HG02884 (cell line): ENCODE measurements at regions not wholly inside any gene's neighbourhood (a gene's known extent, or its start where the extent isn't known, plus 50 kb on each side); places are given as distances from the start of the nearest gene placed in this dataset.

Source experiments
- ATAC-seq: cut with Tn5 transposase; IDR thresholded peaks from one replicate; pipeline ENCODE4 v1.9.1; 2021; ENCODE audit warnings: mild to moderate bottlenecking, moderate library complexity; ENCODE audit not compliant: unreplicated experiment

GRCh38 chr4:145348291-145348690 is 133.4 kb upstream of the SMAD1 start:
- ATAC-seq = no peak

GRCh38 chr4:145347684-145348083 is 134.0 kb upstream of the SMAD1 start:
- ATAC-seq = no peak

- ATAC-seq = no peak
Observed at GRCh38 chr4:145346081-145346480, 135.6 kb upstream of the SMAD1 start.

DNA sequence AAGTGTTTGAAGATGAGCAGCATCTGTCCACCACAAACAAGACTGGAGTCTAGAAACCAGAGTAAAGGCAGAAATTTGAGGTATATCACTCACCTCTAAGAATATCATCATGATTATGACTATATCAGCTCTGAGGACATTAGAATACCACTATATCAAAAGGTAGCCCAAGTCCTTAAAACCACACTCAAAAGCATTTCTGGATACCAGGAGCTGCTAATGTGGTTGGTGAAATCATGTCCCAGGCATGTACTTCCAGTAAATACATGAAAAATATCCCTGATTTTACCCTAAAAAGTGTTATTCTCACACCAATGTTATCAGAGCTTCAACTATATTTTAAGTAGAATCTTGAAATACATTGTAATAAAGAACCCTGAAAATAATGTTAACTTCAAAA is 136.3 kb upstream of the SMAD1 start:
- ATAC-seq = no peak

GRCh38 chr4:145341381-145341780 is 140.3 kb upstream of the SMAD1 start:
- no peak for ATAC-seq

- no peak for ATAC-seq
Observed at GRCh38 chr4:145340071-145340675, 141.5 kb upstream of the SMAD1 start.

- no peak for ATAC-seq
Observed at GRCh38 chr4:145339075-145339725, 142.5 kb upstream of the SMAD1 start.

GRCh38 chr4:145338568-145338967 is 143.1 kb upstream of the SMAD1 start:
- ATAC-seq = no peak

DNA sequence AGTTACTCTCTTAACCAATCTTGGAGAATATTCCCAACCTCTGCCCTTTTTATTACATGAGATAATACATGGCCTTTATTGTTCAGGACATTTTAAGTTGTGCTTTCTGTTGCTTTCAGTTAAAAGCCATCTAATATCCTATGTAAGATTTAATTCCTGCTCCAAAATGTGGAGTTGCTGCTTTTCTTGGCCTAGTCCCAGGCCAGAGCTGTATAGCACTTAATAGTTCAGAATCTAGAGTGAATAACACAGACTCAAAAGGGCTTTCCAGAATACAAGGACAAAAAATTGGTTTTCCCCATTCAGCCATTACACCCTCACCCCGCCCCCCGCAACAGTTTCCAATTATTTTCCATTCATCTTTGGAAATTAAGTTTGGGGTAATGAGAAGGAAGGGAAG is 144.3 kb upstream of the SMAD1 start:
- ATAC-seq = no peak

GRCh38 chr4:145333786-145334185 is 147.9 kb upstream of the SMAD1 start:
- no peak for ATAC-seq

DNA sequence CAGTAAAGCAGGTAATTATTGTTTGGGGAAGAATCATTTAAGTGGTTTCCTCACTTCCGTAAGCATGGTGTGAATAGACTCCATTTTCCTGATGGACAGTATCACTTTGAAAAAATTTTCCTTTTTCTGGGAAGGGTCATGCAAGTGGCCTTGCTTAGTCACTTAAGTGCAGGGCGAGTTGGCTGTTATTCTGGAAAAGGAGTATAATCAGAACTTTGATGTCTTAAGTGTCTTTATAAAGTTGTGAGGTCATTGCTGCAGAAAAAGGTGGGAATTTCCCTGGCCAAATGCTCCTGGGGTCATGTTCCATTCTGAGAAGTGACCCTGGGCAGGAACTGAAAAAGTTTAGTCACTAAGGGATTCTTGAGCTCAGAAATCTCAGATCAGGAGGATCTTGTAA is 146.1 kb upstream of the OTUD4 start:
- ATAC-seq = no peak

GRCh38 chr4:145324161-145324560 is 143.8 kb upstream of the OTUD4 start:
- no peak for ATAC-seq

DNA sequence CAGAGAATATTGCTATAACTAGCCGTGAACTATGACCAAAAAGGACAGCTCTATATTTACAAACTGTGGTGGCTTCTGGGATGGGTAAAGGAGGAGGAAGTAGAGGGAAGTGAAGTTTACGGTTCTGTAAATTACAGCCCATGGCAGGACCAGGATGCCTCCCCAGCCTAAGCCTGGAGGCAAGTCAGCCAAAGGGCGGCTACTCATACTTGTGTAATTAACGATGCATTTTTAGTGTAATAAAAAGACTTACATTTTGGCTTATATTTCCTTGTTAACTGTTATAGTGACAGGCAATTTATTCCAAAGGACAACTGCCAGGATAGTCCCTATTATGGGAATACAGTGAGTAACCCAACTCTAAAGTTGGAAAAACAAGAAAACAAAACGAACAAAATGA is 139.9 kb upstream of the OTUD4 start:
- ATAC-seq = no peak

DNA sequence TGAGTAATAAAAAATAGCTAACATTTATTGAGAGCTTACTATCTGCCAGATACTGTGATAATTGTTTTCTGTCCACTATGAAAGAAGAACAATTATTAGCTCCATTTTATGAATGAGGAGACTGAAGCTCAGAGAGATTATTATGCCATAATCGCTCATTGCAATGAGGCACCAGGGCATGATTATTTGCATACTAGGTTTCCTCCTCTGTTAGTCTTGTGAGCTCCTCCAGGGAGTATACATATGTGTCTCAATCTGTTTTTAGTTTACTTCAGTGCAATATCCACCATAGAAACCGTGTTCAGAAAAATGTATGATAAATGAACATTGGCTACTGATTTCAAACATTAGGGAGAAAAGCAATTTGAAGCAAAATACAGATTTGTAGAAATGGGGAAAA is 139.4 kb upstream of the OTUD4 start:
- no peak for ATAC-seq

GRCh38 chr4:145316897-145317574 is 136.6 kb upstream of the OTUD4 start:
- no peak for ATAC-seq

DNA sequence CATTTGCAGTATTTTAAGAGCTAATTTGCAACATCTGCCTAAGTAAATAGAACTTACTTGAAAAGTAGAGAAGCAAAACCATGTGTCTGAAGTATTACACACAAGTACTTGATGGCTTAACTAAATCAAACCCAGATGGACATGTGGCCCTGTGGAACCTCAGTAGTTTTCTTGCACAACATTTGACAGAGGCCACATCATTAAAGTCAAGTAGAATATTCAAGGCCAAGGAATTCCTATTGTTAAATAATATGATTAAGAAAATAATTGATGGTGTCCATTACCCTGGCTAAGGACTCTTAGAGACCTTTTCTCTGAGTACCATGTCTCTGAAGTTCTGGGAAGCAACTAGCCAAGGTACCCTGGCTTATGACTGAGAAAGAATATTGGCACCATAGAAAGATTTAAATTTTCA is 135.4 kb upstream of the OTUD4 start:
- no peak for ATAC-seq

- ATAC-seq = peak; percentile 77
Observed at GRCh38 chr4:145308598-145308997, 128.2 kb upstream of the OTUD4 start.

DNA sequence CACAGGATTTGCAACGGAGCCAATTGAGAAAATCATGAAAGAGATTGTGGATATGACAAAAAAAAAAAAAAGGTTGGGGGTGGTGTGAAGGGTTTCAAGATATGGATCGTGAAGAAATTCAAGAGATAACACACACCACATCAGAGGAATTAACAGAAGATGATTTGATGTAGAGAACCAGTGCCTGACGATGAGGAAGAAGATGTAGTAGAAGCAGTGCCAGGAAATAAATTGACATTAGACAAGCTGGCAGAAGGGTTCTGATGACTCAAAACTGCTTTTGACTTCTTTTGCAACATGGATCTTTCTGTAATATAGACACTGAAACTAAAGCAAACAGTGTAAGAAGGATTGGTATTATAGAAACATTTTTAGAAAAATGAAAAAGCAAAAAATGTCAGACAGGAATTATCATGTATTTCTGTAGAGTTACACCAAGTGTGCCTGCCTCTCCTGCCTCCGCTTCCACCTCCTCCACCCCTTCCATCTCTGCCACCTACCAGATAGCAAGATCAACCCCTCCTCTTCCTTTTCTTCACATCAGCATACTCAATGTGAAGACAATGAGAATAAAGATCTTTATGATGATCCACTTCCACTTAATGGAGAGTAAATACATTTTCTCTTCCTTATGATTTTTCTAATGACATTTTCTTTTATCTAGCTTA is 127.5 kb upstream of the OTUD4 start:
- ATAC-seq = no peak

DNA sequence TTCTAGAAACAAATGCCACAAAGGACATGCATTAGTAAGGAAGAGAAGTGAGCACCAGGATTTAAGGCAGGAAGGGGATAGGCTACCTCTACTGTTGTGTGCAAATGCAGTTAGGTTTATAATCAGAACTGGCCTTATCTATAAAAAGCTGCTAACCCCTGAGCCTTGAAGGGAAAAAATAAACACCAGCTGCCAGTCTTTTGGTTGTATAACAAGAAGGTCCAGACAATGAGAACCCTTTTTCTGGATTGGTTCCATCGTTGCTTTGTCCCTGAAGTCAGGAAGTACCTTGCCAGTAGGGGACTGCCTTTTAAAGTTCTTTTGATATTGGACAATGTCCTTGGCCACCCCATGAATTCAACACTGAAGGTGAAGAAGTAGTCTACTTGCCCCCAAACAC is 126.7 kb upstream of the OTUD4 start:
- no peak for ATAC-seq

GRCh38 chr4:145302725-145303124 is 122.3 kb upstream of the OTUD4 start:
- no peak for ATAC-seq

DNA sequence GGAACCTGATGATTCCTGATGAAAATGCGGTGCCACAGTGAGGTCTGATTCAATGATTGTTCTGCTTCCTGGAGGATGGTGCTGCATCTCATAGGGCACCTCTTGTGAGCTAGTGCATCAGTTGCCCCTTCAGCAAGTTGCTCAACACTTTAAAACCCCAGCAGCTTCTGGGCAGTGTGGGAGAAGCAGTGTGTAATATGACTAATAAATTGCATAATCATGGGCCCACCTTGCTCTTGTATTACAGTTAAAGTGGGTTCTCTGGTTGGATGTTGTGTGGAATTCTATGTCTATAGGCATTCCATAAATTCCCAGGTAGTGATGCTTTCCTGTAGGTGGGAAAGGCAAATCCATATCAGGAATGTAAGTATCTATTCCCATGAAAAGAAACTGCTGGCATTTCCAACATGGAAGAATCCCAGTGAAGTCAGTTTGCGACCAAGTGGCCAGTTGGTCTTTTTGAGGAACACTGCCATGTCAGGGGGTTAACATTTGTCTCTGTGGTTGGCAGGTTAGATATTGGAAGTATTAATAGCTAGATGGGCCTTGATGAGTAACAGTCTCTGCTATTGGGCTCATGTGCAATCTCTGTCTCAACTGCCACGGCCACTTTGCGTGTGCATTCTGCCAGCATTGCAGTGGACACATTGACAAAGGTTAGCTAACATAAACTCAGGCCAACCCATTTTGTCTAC is 121.1 kb upstream of the OTUD4 start:
- ATAC-seq = no peak
